ENCODE measurements at regions not wholly inside any gene's neighbourhood (a gene's known extent, or its start where the extent isn't known, plus 50 kb on each side); places are given as distances from the start of the nearest gene placed in this dataset.

- no peak for TF ChIP-seq CTCF (IDR thresholded peaks at IDR 0.05)
- TF ChIP-seq POLR2A (IDR thresholded peaks at IDR 0.05): no peak
These were observed 84.6 kb upstream of the ZNF254 start for GRCh38 chr19:24002256-24002945.
